K562 (cell line): ENCODE measurements at regions not wholly inside any gene's neighbourhood (a gene's known extent, or its start where the extent isn't known, plus 50 kb on each side); places are given as distances from the start of the nearest gene placed in this dataset.

ENCODE experiments used
- ATAC-seq: fragments of 200-7000 bp; cut with Tn5 transposase; 3 replicates; pipeline ENCODE4 v1.9.1; 2020; ENCODE audit warnings: moderate library complexity
- BruUV-seq: library from RNA; stranded (reverse); fragments of 400-500 nt; replicated peaks from 2 replicates; lab custom pipeline; 2021; lab: Mats Ljungman, UMichigan
- CTCF ChIA-PET: fragments of 300-600 bp; formaldehyde crosslinking; extraction: SDS; loops from one replicate; lab custom pipeline; 2021; ENCODE audit warnings: low intra/inter-chr PET ratio; lab: Yijun Ruan, JAX
- POLR2A ChIA-PET: fragments of 300-600, 350-650 bp; sonication (Branson Sonifier 250); formaldehyde crosslinking; extraction: SDS; loops from one replicate; lab custom pipeline; 2021; ENCODE audit warnings: antibody characterized with exemption, inconsistent platforms; lab: Yijun Ruan, JAX
- DNase-seq, 4 experiments: peaks; one replicate each; pipeline versions ENCODE4 v3.0.0 to v3.0.0-alpha.2; 2011 to 2018; ENCODE audit warnings: low spot score in 3 of 4, mixed read lengths in 3 of 4; ENCODE audit errors: extremely low read depth in 1 of 4
- FAIRE-seq: peaks from 2 replicates; lab custom pipeline; 2011; peaks lifted over from hg19 to GRCh38; lab: Jason Lieb, UNC
- H2AFZ ChIP-seq: 2 replicates; pipeline ENCODE4 v1.6.0; 2011; ENCODE audit warnings: low read depth, low read length, control low read depth, inconsistent platforms
- H3K27ac ChIP-seq: fragments of 200-600 bp; 3 replicates; pipeline ENCODE4 v1.8.0; 2011; ENCODE audit warnings: low read depth, mild to moderate bottlenecking, control low read depth, inconsistent platforms, low read length, moderate library complexity, mixed read lengths; ENCODE audit errors: extremely low read depth
- H3K27me3 ChIP-seq, 2 experiments: fragments of 300-600 bp in 1 of 2; 2 replicates in 1 of 2; 3 replicates in 1 of 2; pipeline versions ENCODE4 v1.6.0 to v1.8.0; 2011; ENCODE audit warnings: inconsistent platforms in 2 of 2, low read length in 2 of 2, mild to moderate bottlenecking in 1 of 2, mixed read lengths in 1 of 2, moderate library complexity in 1 of 2; ENCODE audit not compliant: control insufficient read depth in 2 of 2, insufficient read depth in 2 of 2
- H3K36me3 ChIP-seq: fragments of 300-600 bp; 3 replicates; pipeline ENCODE4 v1.8.0; 2011; ENCODE audit warnings: mild to moderate bottlenecking, low read length, inconsistent platforms; ENCODE audit not compliant: control insufficient read depth, insufficient read depth
- H3K4me1 ChIP-seq, 2 experiments: fragments of 200-600 bp in 1 of 2; replicated peaks in 1 of 2; 2 replicates in 1 of 2; 3 replicates in 1 of 2; pipeline versions ENCODE4 v1.5.1 to v1.8.0; 2011; ENCODE audit warnings: inconsistent platforms in 2 of 2, low read length in 2 of 2, mild to moderate bottlenecking in 1 of 2, mixed read lengths in 1 of 2, moderate library complexity in 1 of 2; ENCODE audit not compliant: control insufficient read depth in 2 of 2, insufficient read depth in 2 of 2
- H3K4me2 ChIP-seq: 2 replicates; pipeline ENCODE4 v1.6.1; 2011; ENCODE audit warnings: low read length, control low read depth, inconsistent platforms, mixed read lengths; ENCODE audit not compliant: insufficient read depth
- H3K4me3 ChIP-seq: fragments of 200-600 bp; sonication (generic), shearing (Covaris generic); 2 replicates; pipeline ENCODE4 v1.5.1; 2016; ENCODE audit warnings: control low read depth, inconsistent platforms
- H3K79me2 ChIP-seq: fragments of 200-600 bp; 3 replicates; pipeline ENCODE4 v1.8.0; 2011; ENCODE audit warnings: low read length, inconsistent platforms; ENCODE audit not compliant: control insufficient read depth, insufficient read depth
- H3K9ac ChIP-seq, 2 experiments: 2 replicates each; pipeline versions ENCODE4 v1.6.0 to v1.6.1; 2011; ENCODE audit warnings: low read depth in 2 of 2, low read length in 2 of 2, control low read depth in 1 of 2, inconsistent platforms in 1 of 2, mild to moderate bottlenecking in 1 of 2, mixed read lengths in 1 of 2; ENCODE audit not compliant: insufficient read depth in 1 of 2
- H3K9me1 ChIP-seq: one replicate; pipeline ENCODE4 v1.6.0; 2011; ENCODE audit warnings: inconsistent platforms, mild to moderate bottlenecking, low read length, moderate library complexity; ENCODE audit not compliant: control insufficient read depth, insufficient read depth
- H3K9me3 ChIP-seq: replicated peaks from 2 replicates; pipeline ENCODE4 v1.5.1; 2011; ENCODE audit warnings: low read depth, low read length, inconsistent platforms; ENCODE audit not compliant: control insufficient read depth, insufficient read depth
- H4K20me1 ChIP-seq: replicated peaks from 2 replicates; pipeline ENCODE4 v1.6.1; 2011; ENCODE audit warnings: low read length, inconsistent platforms, mixed read lengths; ENCODE audit not compliant: control insufficient read depth, insufficient read depth
- BACH1 ChIP-seq: fragments of 200-800 bp; sonication (Bioruptor generic); IDR thresholded peaks from 2 replicates; pipeline ENCODE4 v1.6.1; 2016; ENCODE audit warnings: missing genetic modification characterization, missing compliant biosample characterization
- CHCHD3 ChIP-seq: fragments of 250-450 bp; sonication (Bioruptor Pico); IDR thresholded peaks from 2 replicates; pipeline ENCODE4 v2.1.2; 2022; ENCODE audit warnings: mild to moderate bottlenecking
- CTCFL ChIP-seq: IDR thresholded peaks from 2 replicates; pipeline ENCODE4 v1.6.1; 2011; ENCODE audit warnings: borderline replicate concordance, low read depth, mild to moderate bottlenecking, moderate library complexity, low read length; ENCODE audit not compliant: insufficient read depth, poor library complexity, severe bottlenecking
- NELFE ChIP-seq: IDR thresholded peaks from 2 replicates; pipeline ENCODE4 v1.6.1; 2011; ENCODE audit warnings: mild to moderate bottlenecking; ENCODE audit not compliant: insufficient read depth, insufficient read length
- NFXL1 ChIP-seq: fragments of 450-650 bp; formaldehyde crosslinking; IDR thresholded peaks from 2 replicates; pipeline ENCODE4 v1.4.0; 2021; ENCODE audit warnings: mild to moderate bottlenecking
- ZHX1 ChIP-seq: fragments of 150-350 bp; conservative IDR thresholded peaks from 2 replicates; pipeline ENCODE4 v1.6.1; 2014; ENCODE audit warnings: low read length
- ZNF184 ChIP-seq: sonication (generic); formaldehyde crosslinking; IDR thresholded peaks from 2 replicates; pipeline ENCODE4 v1.5.0; 2020; ENCODE audit warnings: missing genetic modification reagents
- ZNF431 ChIP-seq: sonication (generic); formaldehyde crosslinking; IDR thresholded peaks from 2 replicates; pipeline ENCODE4 v1.8.0; 2022; ENCODE audit warnings: mild to moderate bottlenecking, missing genetic modification reagents
- in situ Hi-C: fragments of 300-500 bp; cut with MboI; formaldehyde crosslinking; loops from 4 replicates; pipeline ENCODE4 v1.15.0; 2018; ENCODE audit warnings: inconsistent platforms, mixed read lengths
- intact Hi-C: fragments of 100-400 bp; cut with micrococcal nuclease; formaldehyde crosslinking; loops from 2 replicates; pipeline ENCODE4 v1.14.2; 2022

- TF ChIP-seq ZNF431 (CRISPR knock-in tag): no peak
- TF ChIP-seq CHCHD3: no peak
- TF ChIP-seq CTCFL: no peak
- no peak for TF ChIP-seq NELFE
- TF ChIP-seq ZHX1: no peak
Measured at GRCh38 chr3:168645180-168645579, 549.5 kb upstream of the GOLIM4 start (continued).

- in situ Hi-C loops: no loop called here
- POLR2A ChIA-PET: no interaction called here
- Histone ChIP-seq H3K9ac (no peak overlapping the region), H3K4me3 (no peak overlapping the region), H3K27me3 (no peaks in the 10 kb centered on the region), H3K4me1 (no peaks in the 10 kb centered on the region), H3K27ac (no peak overlapping the region), H3K9me3 (no peaks in the 10 kb centered on the region), H3K79me2 (no peaks in the 10 kb centered on the region), H2AFZ (no peak overlapping the region), H3K9me1 (no peaks in the 10 kb centered on the region), H4K20me1 (no peaks in the 10 kb centered on the region), H3K4me2 (no peak overlapping the region), H3K36me3 (no peaks in the 10 kb centered on the region)
- intact Hi-C loops: no loop called here
- TF ChIP-seq BACH1: no peak
- TF ChIP-seq ZNF184: no peak
- TF ChIP-seq ZNF431 (CRISPR knock-in tag): no peak
- TF ChIP-seq NFXL1: no peak
- no peak for ATAC-seq
- FAIRE-seq: no peak
- no TSS peak for BruUV-seq
- DNase-seq: no peak
- CTCF ChIA-PET: no interaction called here
Measured at GRCh38 chr3:168628549-168628948, 532.8 kb upstream of the GOLIM4 start.
